Activated naive CD8-positive, alpha-beta T cell treated with anti-CD3 and anti-CD28 coated beads for 36 hours (primary cell): ENCODE measurements at regions not wholly inside any gene's neighbourhood (a gene's known extent, or its start where the extent isn't known, plus 50 kb on each side); places are given as distances from the start of the nearest gene placed in this dataset.

ENCODE experiments used
- DNase-seq: peaks from one replicate; pipeline ENCODE4 v3.0.0; 2021
- H3K27ac Mint-ChIP-seq: one replicate; pipeline ENCODE4 v1.8.0; 2022; ENCODE audit warnings: mild to moderate bottlenecking, moderate library complexity, mixed read lengths
- H3K27me3 Mint-ChIP-seq: one replicate; pipeline ENCODE4 v1.8.0; 2022; ENCODE audit warnings: mild to moderate bottlenecking, mixed read lengths
- H3K36me3 Mint-ChIP-seq: one replicate; pipeline ENCODE4 v1.8.0; 2021; ENCODE audit warnings: mild to moderate bottlenecking, mixed read lengths
- H3K4me1 Mint-ChIP-seq: one replicate; pipeline ENCODE4 v1.8.0; 2021; ENCODE audit warnings: mixed read lengths
- H3K4me3 Mint-ChIP-seq: one replicate; pipeline ENCODE4 v1.8.0; 2022; ENCODE audit warnings: mild to moderate bottlenecking, moderate library complexity, mixed read lengths
- H3K9me3 Mint-ChIP-seq: one replicate; pipeline ENCODE4 v1.8.0; 2022; ENCODE audit warnings: mixed read lengths

DNA sequence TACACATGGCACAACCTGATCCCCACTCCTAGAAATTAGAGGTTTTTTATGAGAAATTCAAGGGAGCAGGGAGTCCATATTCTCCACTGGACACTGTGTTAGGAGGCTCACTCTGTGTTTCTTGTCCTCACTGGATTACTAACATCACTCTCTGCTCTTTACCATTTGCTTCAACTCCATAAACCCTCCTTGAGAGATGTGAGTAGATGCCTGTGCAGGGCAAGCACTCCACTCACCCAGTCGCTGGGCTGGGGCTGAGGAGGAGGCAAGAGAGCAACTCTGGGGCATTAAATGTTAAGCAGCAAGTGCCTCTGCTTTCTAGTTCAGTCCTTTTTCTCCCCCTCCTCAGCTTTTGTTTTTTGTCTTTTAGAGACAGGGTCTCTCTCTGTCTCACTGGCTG lies 115.1 kb downstream of the LARP7 start:
- Mint-ChIP-seq H3K4me1 (peaks cover 9% of the 10 kb centered on the region), H3K4me3 (peak overlapping the region; percentile 23), H3K9me3 (no peaks in the 10 kb centered on the region), H3K27ac (no peak overlapping the region), H3K27me3 (peaks cover 12% of the 10 kb centered on the region), H3K36me3 (no peaks in the 10 kb centered on the region)
- DNase-seq, result no peak

DNA sequence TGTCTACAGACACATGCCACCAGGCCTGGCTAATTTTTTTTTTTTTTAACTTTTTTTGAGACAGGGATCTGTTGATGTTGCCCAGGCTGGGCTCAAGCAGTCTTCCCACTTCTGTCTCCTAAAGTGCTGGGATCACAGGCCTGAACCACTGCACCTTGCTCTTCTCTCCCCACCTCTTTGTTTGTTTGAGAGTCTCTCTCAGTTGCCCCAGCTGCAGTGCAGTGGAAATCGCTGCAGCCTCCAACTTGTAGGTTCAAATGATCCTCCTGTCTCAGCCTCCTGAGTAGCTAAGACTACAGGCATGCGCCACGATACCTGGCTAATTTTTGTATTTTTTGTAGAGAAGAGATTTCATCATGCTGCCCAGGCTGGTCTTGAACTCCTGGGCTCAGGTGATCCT lies 115.6 kb downstream of the LARP7 start:
- DNase-seq, result no peak
- Mint-ChIP-seq H3K27me3 (peaks cover 11% of the 10 kb centered on the region), H3K9me3 (no peaks in the 10 kb centered on the region), H3K27ac (no peak overlapping the region), H3K4me3 (no peak overlapping the region), H3K36me3 (no peaks in the 10 kb centered on the region), H3K4me1 (peaks cover 4% of the 10 kb centered on the region)

DNA sequence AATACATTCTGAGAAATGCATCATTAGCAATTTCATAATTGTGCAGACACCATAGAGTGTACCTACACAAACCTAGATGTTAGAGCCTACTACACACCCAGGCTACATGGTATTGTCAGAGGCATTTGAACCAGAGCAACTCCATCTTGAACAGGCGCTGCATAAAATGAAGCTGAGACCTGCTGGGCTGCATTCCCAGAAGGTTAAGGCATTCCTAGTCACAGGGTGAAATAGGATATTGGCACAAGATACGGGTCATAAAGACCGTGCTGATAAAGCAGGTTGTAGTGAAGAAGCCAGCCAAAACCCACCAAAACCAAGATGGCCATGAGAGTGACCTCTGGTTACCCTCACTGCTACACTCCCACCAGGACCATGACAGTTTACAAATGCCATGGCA lies 116.4 kb downstream of the LARP7 start:
- H3K27me3 Mint-ChIP-seq, result peaks cover 11% of the 10 kb centered on the region
- no peak overlapping the region for H3K4me3 Mint-ChIP-seq
- DNase-seq, result no peak
- no peaks in the 10 kb centered on the region for H3K9me3 Mint-ChIP-seq
- H3K36me3 Mint-ChIP-seq, result no peaks in the 10 kb centered on the region
- peaks cover 4% of the 10 kb centered on the region for H3K4me1 Mint-ChIP-seq
- no peak overlapping the region for H3K27ac Mint-ChIP-seq

DNA sequence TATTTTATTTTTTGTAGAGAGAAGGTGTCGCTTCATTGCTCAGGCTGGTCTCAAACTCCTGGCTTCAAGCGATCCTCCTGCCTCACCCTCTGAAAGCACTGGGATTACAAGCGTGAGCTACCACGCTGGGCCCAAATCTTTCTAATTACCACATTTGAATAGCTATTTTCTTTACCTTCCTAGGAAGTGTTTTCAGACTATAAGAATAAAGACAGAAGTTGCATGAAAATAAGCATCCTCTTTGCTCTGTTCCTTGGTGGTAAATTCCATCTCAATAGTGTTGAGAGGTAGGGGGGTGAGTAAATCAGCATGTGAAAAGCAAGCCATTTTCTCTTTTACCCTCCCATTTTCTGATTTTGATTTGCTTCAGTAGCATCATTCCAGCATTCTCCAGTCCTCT lies 122.4 kb downstream of the LARP7 start:
- Mint-ChIP-seq H3K4me1 (peaks cover 4% of the 10 kb centered on the region), H3K27ac (no peak overlapping the region), H3K4me3 (no peak overlapping the region), H3K9me3 (no peaks in the 10 kb centered on the region), H3K36me3 (no peaks in the 10 kb centered on the region), H3K27me3 (peaks cover 4% of the 10 kb centered on the region)
- DNase-seq, result no peak

DNA sequence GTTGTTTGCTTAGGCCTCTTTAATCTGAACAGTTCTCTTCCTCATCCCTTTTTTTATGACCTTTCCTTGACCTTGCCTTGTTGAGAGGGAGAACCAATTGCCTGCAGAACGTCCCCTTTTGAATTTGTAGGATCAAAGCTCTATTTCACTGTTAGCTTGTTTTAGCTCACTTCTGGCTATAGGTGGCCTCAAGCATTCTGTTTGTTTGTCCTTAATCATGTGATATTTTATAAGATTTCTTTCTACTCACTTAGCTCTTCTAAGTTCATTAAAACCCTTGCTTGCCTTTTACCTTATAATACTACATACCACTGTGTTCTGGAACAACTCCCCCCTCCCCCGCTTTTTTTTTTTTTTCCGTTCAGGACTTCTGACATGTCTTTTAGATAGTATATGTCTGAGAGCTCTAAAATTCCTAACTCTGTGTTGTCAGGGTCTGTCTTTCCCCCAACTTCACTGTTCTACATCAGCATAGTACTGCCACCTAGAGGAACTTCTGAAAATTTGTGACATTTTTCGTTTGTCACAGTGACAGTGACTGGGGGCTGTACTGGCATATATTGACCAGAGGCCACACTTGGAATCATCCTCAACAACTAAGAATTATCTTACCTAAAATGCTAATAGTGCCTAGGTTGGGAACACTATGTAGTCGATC lies 128.5 kb downstream of the LARP7 start:
- DNase-seq, result no peak
- Mint-ChIP-seq H3K27me3 (peaks cover 10% of the 10 kb centered on the region), H3K4me1 (no peaks in the 10 kb centered on the region), H3K27ac (no peak overlapping the region), H3K4me3 (no peak overlapping the region), H3K9me3 (no peaks in the 10 kb centered on the region), H3K36me3 (no peaks in the 10 kb centered on the region)

DNA sequence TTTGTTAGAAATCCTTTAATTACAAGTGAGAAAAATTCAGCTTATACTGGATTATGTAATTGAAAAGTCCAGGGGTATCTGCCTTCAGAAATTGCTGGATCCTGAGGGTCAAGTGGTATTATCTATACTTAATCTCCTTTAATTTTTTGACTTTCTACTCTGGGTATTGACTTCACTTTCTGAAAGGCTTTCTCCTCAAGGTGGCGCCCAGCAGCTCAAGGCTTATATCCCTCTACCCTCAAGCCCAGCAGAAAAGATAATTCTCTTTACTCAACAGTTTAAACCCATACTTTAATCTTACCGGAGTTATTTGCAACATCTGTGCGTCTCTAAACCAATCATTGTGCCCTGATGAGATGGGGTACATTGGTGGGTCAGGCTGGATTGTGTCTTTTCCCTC lies 129.5 kb downstream of the LARP7 start:
- H3K27ac Mint-ChIP-seq, result no peak overlapping the region
- DNase-seq, result no peak
- no peaks in the 10 kb centered on the region for H3K4me1 Mint-ChIP-seq
- H3K36me3 Mint-ChIP-seq, result no peaks in the 10 kb centered on the region
- no peak overlapping the region for H3K4me3 Mint-ChIP-seq
- peaks cover 10% of the 10 kb centered on the region for H3K27me3 Mint-ChIP-seq
- no peaks in the 10 kb centered on the region for H3K9me3 Mint-ChIP-seq

DNA sequence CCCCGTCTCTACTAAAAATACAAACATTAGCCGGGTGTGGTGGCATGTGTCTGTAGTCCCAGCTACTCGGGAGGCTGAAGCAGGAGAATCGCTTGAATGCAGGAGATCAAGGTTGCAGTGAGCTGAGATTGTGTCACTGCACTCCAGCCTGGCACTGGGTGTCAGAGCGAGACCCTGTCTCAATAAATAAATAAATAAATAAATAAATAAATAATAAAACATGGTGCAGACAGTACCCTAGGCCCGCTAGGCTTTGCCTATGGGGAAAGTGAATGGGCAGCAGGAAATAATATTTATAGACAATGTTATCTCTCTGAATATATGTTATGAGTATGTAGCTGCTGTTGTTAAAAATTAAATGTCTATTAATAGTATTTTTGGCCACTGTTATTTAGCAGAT lies 130.4 kb downstream of the LARP7 start:
- Mint-ChIP-seq H3K4me3 (no peak overlapping the region), H3K27me3 (peaks cover 5% of the 10 kb centered on the region)

DNA sequence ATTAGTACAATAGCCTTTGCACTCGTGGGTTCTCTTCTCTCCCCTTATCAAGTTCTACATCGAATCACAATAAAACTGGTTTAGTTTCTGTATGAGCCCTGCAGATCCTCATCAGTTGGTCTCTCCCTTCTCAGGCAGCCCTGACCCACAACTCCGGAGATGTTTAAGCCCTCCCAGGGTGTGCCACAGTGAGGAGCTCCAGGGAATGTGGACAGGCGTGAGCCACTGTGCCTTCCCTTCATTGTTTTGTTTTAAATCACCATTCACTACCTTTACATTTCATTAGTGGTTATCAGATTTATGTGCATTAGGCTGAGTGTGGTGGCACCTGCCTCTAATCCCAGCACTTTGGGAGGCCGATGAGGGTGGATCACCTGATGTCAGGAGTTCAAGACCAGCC lies 133.2 kb downstream of the LARP7 start:
- H3K4me1 Mint-ChIP-seq, result no peaks in the 10 kb centered on the region
- H3K27ac Mint-ChIP-seq, result no peak overlapping the region
- no peak for DNase-seq
- no peak overlapping the region for H3K4me3 Mint-ChIP-seq
- no peaks in the 10 kb centered on the region for H3K9me3 Mint-ChIP-seq
- H3K27me3 Mint-ChIP-seq, result peaks cover 5% of the 10 kb centered on the region
- H3K36me3 Mint-ChIP-seq, result no peaks in the 10 kb centered on the region

More for the DNA sequence above, 130.4 kb downstream of the LARP7 start:
- Mint-ChIP-seq H3K4me1 (no peaks in the 10 kb centered on the region), H3K27ac (no peak overlapping the region), H3K36me3 (no peaks in the 10 kb centered on the region), H3K9me3 (no peaks in the 10 kb centered on the region)
- no peak for DNase-seq

DNA sequence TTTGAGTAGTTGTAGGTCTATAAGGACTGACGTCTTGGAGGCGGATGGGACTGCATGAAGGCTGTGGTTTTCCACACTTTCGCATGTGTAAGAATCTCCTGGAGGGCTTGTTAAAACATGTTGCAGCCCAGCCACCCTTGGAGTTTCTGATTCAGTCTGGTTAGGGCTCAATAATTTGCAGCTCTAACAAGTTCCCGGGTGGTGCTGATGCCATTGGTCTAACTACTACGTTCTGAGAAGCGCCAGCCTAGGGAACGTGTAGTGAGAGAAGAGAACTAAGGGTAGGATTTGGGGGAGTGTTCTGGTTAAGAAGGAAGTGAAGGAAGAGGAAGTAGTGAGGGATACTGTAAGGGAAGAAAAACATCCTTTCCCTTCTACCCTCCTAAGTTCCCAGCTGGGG lies 138.9 kb downstream of the LARP7 start:
- no peak for DNase-seq

DNA sequence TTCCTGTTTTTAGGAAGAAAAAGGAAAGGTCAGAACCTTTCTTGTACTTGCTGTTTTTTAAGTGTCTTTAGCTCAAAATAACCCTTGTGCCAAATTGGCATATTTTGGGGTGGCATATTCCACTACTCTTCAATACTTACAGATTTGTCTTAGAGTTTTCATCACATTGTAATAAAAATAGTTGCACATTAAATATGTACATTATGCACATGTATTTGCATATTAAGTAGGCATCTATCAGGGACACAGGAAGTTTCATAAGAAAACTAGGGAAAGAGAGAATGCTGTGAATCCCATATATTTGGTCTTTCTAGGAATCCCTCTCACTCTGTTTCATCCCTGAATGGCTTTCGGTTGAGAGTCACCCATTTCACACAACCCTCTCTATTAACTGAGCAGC lies 139.6 kb downstream of the LARP7 start:
- Mint-ChIP-seq H3K4me1 (no peaks in the 10 kb centered on the region), H3K27ac (no peak overlapping the region), H3K4me3 (no peak overlapping the region), H3K36me3 (no peaks in the 10 kb centered on the region), H3K27me3 (no peaks in the 10 kb centered on the region), H3K9me3 (no peaks in the 10 kb centered on the region)
- DNase-seq, result no peak

More for the DNA sequence above, 138.9 kb downstream of the LARP7 start:
- Mint-ChIP-seq H3K4me1 (no peaks in the 10 kb centered on the region), H3K36me3 (no peaks in the 10 kb centered on the region), H3K9me3 (no peaks in the 10 kb centered on the region), H3K4me3 (no peak overlapping the region), H3K27ac (no peak overlapping the region), H3K27me3 (no peaks in the 10 kb centered on the region)

DNA sequence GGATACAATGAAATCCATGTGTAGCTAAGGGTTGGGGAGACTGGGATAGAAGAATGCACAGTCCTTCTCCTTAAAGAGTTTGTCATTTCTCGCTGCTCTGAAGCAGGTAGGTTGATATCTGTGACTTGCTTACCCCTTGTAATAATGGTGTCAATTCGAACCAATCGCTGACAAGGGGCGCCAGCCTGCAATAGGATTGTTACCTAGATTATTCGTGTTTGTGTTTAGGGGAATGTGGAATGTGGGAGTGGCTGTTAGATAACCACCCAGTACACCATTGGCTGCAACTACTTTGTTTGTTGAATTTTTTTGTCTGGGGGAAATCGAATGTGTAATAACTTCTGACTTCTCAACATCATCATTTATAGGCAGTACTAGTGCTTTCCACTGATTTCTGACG lies 141.6 kb downstream of the LARP7 start:
- Mint-ChIP-seq H3K4me3 (no peak overlapping the region), H3K27me3 (no peaks in the 10 kb centered on the region), H3K27ac (no peak overlapping the region), H3K4me1 (no peaks in the 10 kb centered on the region), H3K36me3 (no peaks in the 10 kb centered on the region), H3K9me3 (no peaks in the 10 kb centered on the region)
- DNase-seq, result no peak

DNA sequence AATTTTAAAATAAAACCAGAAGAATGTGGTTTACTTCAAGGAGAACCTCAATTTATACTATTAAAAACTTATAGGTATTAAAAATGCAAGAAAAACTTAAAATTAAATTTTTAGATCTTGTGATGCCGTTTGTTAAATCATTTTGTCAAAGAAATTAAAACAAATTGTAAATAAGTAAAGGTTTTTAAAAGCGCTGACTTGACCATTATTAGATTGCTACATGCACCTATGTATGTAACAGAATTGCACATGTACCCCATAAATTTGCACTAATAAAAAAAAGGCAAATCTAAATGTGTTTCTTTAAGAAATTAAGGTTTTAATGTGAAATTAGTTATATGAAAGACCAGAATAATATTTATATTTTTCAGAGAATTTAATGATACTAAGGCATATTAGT lies 156.1 kb downstream of the LARP7 start:
- DNase-seq, result no peak
- Mint-ChIP-seq H3K9me3 (no peaks in the 10 kb centered on the region), H3K36me3 (no peaks in the 10 kb centered on the region), H3K27me3 (no peaks in the 10 kb centered on the region), H3K4me1 (no peaks in the 10 kb centered on the region), H3K4me3 (no peak overlapping the region), H3K27ac (no peak overlapping the region)

DNA sequence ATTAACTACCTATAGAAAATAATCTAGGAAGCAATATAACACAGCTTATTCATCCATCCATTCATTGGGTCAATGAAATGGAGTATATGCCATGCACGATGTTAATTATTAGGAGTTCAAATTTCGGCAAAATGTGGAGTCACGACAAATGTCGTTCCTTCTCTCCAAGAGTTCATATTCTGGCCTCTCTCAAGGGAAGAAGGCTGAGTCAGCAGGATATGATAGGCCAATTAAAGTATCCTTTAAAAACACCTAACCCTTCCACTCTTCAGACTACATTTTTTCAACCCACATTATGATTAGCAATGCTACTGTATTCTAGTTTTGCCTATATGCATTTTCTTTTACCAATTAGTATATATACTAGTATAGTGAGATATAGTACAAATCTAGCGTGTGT lies 163.1 kb downstream of the LARP7 start:
- no peak overlapping the region for H3K27ac Mint-ChIP-seq
- H3K4me3 Mint-ChIP-seq, result no peak overlapping the region
- H3K36me3 Mint-ChIP-seq, result no peaks in the 10 kb centered on the region
- H3K4me1 Mint-ChIP-seq, result no peaks in the 10 kb centered on the region
- no peak for DNase-seq
- H3K27me3 Mint-ChIP-seq, result peaks cover 13% of the 10 kb centered on the region
- no peaks in the 10 kb centered on the region for H3K9me3 Mint-ChIP-seq

DNA sequence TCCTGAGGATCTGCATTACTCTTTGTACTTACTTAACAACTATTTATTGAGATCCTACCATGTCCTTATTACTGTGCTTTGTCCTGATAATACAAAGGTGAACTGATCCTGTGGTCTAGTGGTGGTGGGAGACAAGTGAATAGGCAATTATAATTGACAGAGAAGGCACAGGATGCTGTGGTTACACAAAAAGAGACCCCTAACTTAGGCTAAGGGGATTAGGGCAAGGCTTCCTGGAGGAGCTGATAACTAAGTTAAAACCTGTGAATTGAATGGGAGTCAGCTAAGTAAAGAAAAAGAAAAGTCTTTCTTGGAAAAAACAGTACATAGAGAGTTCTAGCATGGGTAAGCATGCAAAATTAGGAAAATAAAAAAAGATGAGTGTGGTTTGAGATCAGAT lies 164.4 kb downstream of the LARP7 start:
- H3K27me3 Mint-ChIP-seq, result peaks cover 13% of the 10 kb centered on the region
- H3K27ac Mint-ChIP-seq, result no peak overlapping the region
- H3K9me3 Mint-ChIP-seq, result no peaks in the 10 kb centered on the region
- H3K4me1 Mint-ChIP-seq, result no peaks in the 10 kb centered on the region
- no peaks in the 10 kb centered on the region for H3K36me3 Mint-ChIP-seq
- DNase-seq, result no peak
- H3K4me3 Mint-ChIP-seq, result no peak overlapping the region

DNA sequence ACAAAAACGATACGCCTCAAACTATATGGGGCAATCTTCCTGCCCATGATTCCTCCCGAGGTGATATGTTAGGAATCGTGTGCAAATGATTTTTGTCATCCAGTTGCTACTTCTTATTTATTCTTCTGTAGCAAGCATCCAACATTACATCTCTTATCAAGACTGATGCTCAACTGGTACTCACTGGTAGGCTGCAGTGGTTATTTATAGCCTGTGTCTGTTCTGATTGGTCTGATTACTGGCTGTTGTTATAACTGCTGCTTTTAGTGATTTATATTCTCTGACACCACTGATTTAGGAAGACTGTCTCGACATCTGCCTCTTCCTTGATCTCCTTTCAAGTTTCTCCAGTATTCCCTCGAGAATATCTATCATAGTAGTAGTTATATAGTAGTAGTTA lies 165.8 kb downstream of the LARP7 start:
- no peaks in the 10 kb centered on the region for H3K36me3 Mint-ChIP-seq
- no peaks in the 10 kb centered on the region for H3K9me3 Mint-ChIP-seq
- no peaks in the 10 kb centered on the region for H3K4me1 Mint-ChIP-seq
- DNase-seq, result no peak
- H3K27ac Mint-ChIP-seq, result no peak overlapping the region
- no peak overlapping the region for H3K4me3 Mint-ChIP-seq
- H3K27me3 Mint-ChIP-seq, result peaks cover 13% of the 10 kb centered on the region

DNA sequence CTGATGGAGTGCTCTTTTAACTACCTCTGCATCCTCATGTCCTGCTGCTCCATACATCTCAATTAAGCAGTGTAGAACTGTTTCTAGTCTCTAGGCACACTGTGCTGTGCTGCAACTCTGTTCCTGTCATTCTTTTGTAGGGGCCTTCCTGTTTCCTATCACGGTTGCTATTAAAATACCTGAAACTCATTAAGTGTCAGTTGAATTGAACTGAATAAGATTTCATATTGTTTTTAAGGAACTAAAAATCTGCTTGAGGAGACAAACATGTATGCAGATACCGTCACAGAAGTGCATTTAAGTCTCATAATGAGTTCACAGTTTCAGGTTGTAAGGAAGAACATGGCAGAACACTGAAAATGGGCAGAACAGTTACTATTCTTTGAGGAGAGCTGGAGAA lies 170.1 kb downstream of the LARP7 start:
- Mint-ChIP-seq H3K27me3 (peaks cover under 1% of the 10 kb centered on the region), H3K4me1 (no peaks in the 10 kb centered on the region), H3K9me3 (no peaks in the 10 kb centered on the region), H3K36me3 (no peaks in the 10 kb centered on the region), H3K4me3 (no peak overlapping the region), H3K27ac (no peak overlapping the region)
- no peak for DNase-seq

DNA sequence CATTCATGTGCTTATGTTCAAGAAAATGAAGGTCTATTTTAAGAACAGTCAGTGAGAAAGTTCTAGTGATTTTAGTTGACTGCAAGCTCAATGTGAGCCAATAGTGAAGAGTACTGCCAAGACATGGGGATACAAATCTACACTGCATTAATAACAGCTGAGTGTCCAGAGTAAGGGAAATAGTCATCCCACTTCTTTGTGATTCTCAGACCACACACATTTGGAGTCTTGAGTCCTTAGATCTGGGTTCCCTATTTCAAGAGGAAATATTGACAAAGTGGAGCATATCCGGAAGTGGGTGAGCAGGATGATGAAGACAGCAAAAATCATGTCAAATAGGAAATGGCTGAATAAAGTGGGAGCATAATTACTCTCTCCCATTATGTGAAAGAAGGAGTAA lies 171.1 kb downstream of the LARP7 start:
- Mint-ChIP-seq H3K27ac (no peak overlapping the region), H3K27me3 (no peaks in the 10 kb centered on the region), H3K9me3 (no peaks in the 10 kb centered on the region), H3K4me3 (no peak overlapping the region), H3K36me3 (no peaks in the 10 kb centered on the region), H3K4me1 (no peaks in the 10 kb centered on the region)
- DNase-seq, result no peak
